NT2/D1 (cell line): ENCODE measurements at regions not wholly inside any gene's neighbourhood (a gene's known extent, or its start where the extent isn't known, plus 50 kb on each side); places are given as distances from the start of the nearest gene placed in this dataset.

Experiments
- SUZ12 ChIP-seq: IDR thresholded peaks from 2 replicates; pipeline ENCODE4 v1.6.1; 2011; ENCODE audit not compliant: insufficient read length, insufficient read depth; ENCODE audit errors: extremely low read depth
- YY1 ChIP-seq: IDR thresholded peaks from 2 replicates; pipeline ENCODE4 v1.6.1; 2011; ENCODE audit not compliant: insufficient read length, insufficient read depth

GRCh38 chr7:40966693-40967092 lies 736.2 kb downstream of the INHBA start:
- TF ChIP-seq YY1: no peak
- TF ChIP-seq SUZ12: no peak
